GM18867 (cell line): ENCODE measurements at regions not wholly inside any gene's neighbourhood (a gene's known extent, or its start where the extent isn't known, plus 50 kb on each side); places are given as distances from the start of the nearest gene placed in this dataset.
"Not testable (repeated sequence)": the region's sequence is repeated elsewhere in the genome, so short reads cannot be mapped to it uniquely, and the experiment has no call there.

Source experiments
- ATAC-seq: cut with Tn5 transposase; IDR thresholded peaks from one replicate; pipeline ENCODE4 v1.9.1; 2021; ENCODE audit warnings: mild to moderate bottlenecking, moderate library complexity; ENCODE audit not compliant: unreplicated experiment

GRCh38 chr2:120642646-120643045 is 93.0 kb upstream of the GLI2 start:
- ATAC-seq, result no peak

- ATAC-seq, result no peak
Measured at GRCh38 chr2:120646994-120647393, 88.7 kb upstream of the GLI2 start.

GRCh38 chr2:120647487-120647886 is 88.2 kb upstream of the GLI2 start:
- no peak for ATAC-seq

GRCh38 chr2:120649381-120649780 is 86.3 kb upstream of the GLI2 start:
- ATAC-seq, result not testable (repeated sequence)

- ATAC-seq, result no peak
Measured at GRCh38 chr2:120650022-120650644, 85.5 kb upstream of the GLI2 start.

GRCh38 chr2:120651818-120652217 is 83.8 kb upstream of the GLI2 start:
- ATAC-seq, result no peak

GRCh38 chr2:120653046-120653445 is 82.6 kb upstream of the GLI2 start:
- ATAC-seq, result no peak

GRCh38 chr2:120653871-120654270 is 81.8 kb upstream of the GLI2 start:
- ATAC-seq, result no peak

- no peak for ATAC-seq
Measured at GRCh38 chr2:120654381-120655134, 81.1 kb upstream of the GLI2 start.

GRCh38 chr2:120656273-120656950 is 79.3 kb upstream of the GLI2 start:
- no peak for ATAC-seq

GRCh38 chr2:120658042-120658769 is 77.5 kb upstream of the GLI2 start:
- no peak for ATAC-seq

- ATAC-seq, result no peak
Measured at GRCh38 chr2:120658770-120659158, 76.9 kb upstream of the GLI2 start.

- ATAC-seq, result no peak
Measured at GRCh38 chr2:120659275-120659977, 76.2 kb upstream of the GLI2 start.

GRCh38 chr2:120660056-120660694 is 75.5 kb upstream of the GLI2 start:
- ATAC-seq, result no peak

GRCh38 chr2:120660771-120661459 is 74.8 kb upstream of the GLI2 start:
- no peak for ATAC-seq

- no peak for ATAC-seq
Measured at GRCh38 chr2:120661551-120661950, 74.1 kb upstream of the GLI2 start.

- ATAC-seq, result no peak
Measured at GRCh38 chr2:120662046-120662445, 73.6 kb upstream of the GLI2 start.

GRCh38 chr2:120662746-120663145 is 72.9 kb upstream of the GLI2 start:
- no peak for ATAC-seq

GRCh38 chr2:120666433-120666832 is 69.2 kb upstream of the GLI2 start:
- no peak for ATAC-seq

- ATAC-seq, result no peak
Measured at GRCh38 chr2:120667981-120668380, 67.7 kb upstream of the GLI2 start.
